ENCODE measurements at regions not wholly inside any gene's neighbourhood (a gene's known extent, or its start where the extent isn't known, plus 50 kb on each side); places are given as distances from the start of the nearest gene placed in this dataset.

GRCh38 chr15:101565377-101565776, 75.9 kb upstream of the PCSK6 start:
- no peak for TF ChIP-seq CTCF (IDR thresholded peaks at IDR 0.05; ENCODE audit: insufficient read depth, low read length, poor library complexity, severe bottlenecking)
- Histone ChIP-seq H3K4me3 (replicated peaks; ENCODE audit: low read depth, low read length) (no peak overlapping the region), H3K27me3 (replicated peaks; ENCODE audit: control insufficient read depth, insufficient read depth, low read length) (no peaks in the 10 kb centered on the region; the same call in 1 of the 2 replicates), H3K36me3 (ENCODE audit: control insufficient read depth, insufficient read depth, low read length) (no peaks in the 10 kb centered on the region)
- DNase-seq (ENCODE audit: extremely low read depth, insufficient read length), result no peak

DNA sequence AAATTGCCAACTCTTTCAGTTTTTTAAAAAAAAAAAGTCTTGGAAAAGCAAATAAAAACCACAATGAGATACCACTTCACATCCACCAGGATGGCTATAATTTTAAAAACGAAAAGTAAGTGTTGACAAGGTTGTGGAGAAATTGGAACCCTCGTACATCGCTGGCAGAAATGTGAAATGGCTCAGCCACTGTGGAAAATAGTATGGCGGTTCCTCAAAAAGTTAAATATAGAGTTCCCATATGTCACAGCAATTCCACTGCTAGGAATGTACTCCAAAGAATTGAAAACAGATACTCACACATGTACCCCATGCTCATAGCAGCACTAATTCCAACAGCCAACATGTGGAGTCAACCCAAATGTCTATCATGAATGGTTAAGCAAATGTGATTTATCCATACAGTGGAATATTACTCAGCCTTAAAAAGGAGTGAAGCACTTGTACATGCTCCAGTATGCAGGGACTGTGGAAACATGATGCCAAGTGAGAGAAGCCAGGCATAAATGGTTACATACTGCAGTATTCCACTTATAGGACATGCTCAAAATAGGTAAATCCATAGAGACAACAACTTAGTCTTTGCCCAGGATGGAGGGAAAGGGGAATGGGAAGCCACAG, 73.8 kb upstream of the PCSK6 start:
- no peak for TF ChIP-seq CTCF (IDR thresholded peaks at IDR 0.05; ENCODE audit: insufficient read depth, low read length, poor library complexity, severe bottlenecking)
- H3K27me3 ChIP-seq (replicated peaks; ENCODE audit: control insufficient read depth, insufficient read depth, low read length), result no peaks in the 10 kb centered on the region; the same call in 1 of the 2 replicates
- H3K4me3 ChIP-seq (replicated peaks; ENCODE audit: low read depth, low read length), result no peak overlapping the region
- H3K36me3 ChIP-seq (ENCODE audit: control insufficient read depth, insufficient read depth, low read length), result no peaks in the 10 kb centered on the region
- DNase-seq (ENCODE audit: extremely low read depth, insufficient read length), result no peak

DNA sequence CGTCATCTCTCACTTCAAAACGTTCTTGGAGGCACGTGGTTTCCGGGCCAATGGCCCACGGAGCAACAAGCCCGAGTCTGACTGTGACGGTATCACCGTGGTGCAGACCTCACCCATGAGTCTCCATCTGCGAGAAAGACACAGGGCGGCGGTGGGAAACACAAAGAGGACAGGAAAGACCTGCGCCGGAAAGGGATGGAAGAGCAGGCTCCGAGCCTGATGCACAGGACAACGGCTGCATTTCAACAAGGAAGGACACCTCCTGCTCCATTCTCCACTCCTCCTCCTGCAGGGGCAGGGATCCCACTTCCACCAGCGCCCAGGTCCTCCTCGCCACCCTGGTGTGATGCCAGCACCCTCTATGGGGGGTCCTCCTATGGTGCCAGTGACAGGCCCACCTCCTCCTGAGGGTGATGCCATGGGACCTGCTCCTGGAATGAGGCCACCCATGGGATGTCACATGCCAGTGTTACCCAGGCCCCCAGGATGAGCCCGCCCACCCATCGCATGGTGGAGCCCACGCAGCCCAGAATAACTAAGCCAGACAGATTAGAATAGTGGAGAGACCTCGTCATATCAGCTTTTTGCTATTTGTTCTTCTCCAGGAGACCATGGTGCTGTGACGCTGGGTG, 73.0 kb upstream of the PCSK6 start:
- H3K36me3 ChIP-seq (ENCODE audit: control insufficient read depth, insufficient read depth, low read length), result no peaks in the 10 kb centered on the region
- TF ChIP-seq CTCF (IDR thresholded peaks at IDR 0.05; ENCODE audit: insufficient read depth, low read length, poor library complexity, severe bottlenecking), result no peak
- H3K27me3 ChIP-seq (replicated peaks; ENCODE audit: control insufficient read depth, insufficient read depth, low read length), result no peaks in the 10 kb centered on the region; the same call in 1 of the 2 replicates
- no peak for DNase-seq (ENCODE audit: extremely low read depth, insufficient read length)
- H3K4me3 ChIP-seq (replicated peaks; ENCODE audit: low read depth, low read length), result no peak overlapping the region

DNA sequence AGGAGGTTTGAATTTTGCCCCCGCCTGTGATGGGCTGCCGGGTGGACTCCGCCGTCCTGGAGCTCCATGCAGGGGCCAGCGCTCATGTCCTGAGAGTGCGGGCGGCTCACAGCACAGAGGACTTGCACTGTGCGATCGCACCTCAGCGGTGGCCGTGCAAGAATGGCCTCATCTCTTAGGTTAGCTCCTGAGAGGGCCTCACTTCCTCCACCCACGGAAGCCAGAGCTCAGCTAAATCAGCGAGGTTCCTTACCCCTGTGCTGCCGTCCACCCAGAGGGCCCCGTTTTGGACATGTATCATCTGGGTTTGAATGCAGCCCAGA, 72.0 kb upstream of the PCSK6 start:
- TF ChIP-seq CTCF (IDR thresholded peaks at IDR 0.05; ENCODE audit: insufficient read depth, low read length, poor library complexity, severe bottlenecking), result no peak
- no peak for DNase-seq (ENCODE audit: extremely low read depth, insufficient read length)
- Histone ChIP-seq H3K36me3 (ENCODE audit: control insufficient read depth, insufficient read depth, low read length) (no peaks in the 10 kb centered on the region), H3K27me3 (replicated peaks; ENCODE audit: control insufficient read depth, insufficient read depth, low read length) (no peaks in the 10 kb centered on the region; the same call in 1 of the 2 replicates), H3K4me3 (replicated peaks; ENCODE audit: low read depth, low read length) (no peak overlapping the region)

DNA sequence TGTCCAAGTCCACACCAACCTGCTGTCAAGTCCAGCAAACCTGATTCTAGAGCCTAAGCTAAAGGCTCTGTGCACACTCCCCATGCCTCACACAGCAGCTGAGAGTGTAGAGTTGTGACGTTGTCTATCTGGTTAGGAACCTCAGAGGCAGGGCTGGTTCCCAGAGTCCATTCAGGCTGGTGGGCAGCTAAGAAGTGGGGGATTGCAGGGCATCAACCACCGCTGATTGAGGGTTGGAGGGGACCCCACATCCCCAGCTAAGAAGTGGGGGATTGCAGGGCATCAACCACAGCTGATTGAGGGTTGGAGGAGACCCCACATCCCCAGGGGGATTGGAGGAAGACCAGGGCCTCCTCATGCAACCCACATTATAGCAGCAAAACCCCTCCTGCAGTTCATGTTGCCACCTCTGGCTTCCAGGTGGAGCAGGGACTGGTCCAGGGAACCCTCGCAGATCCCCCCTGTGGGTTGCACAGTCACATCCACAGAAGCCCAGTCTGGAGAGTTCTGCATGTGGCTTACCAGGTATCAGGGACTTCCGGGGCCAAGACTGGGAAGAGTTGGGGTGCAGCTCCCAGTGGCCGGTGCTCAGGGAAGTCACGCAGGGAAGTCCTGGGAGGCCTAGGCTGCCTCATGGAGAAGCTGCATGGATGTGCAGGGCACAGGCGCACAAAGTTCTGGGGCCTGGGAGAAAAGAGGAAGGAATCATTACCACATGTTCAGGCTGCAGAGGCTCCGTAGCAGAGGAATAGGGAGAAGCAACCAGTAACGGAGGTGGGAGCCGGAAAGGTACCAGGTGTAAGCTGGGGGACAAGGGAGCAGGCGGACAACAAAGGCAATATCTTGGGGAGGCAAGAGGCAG, 71.4 kb upstream of the PCSK6 start:
- H3K27me3 ChIP-seq (replicated peaks; ENCODE audit: control insufficient read depth, insufficient read depth, low read length), result no peaks in the 10 kb centered on the region; the same call in 1 of the 2 replicates
- DNase-seq (ENCODE audit: extremely low read depth, insufficient read length), result no peak
- no peak for TF ChIP-seq CTCF (IDR thresholded peaks at IDR 0.05; ENCODE audit: insufficient read depth, low read length, poor library complexity, severe bottlenecking)
- H3K36me3 ChIP-seq (ENCODE audit: control insufficient read depth, insufficient read depth, low read length), result no peaks in the 10 kb centered on the region
- H3K4me3 ChIP-seq (replicated peaks; ENCODE audit: low read depth, low read length), result no peak overlapping the region
